ENCODE measurements at regions not wholly inside any gene's neighbourhood (a gene's known extent, or its start where the extent isn't known, plus 50 kb on each side); places are given as distances from the start of the nearest gene placed in this dataset.
"Not testable (repeated sequence)": the region's sequence is repeated elsewhere in the genome, so short reads cannot be mapped to it uniquely, and the experiment has no call there.

- H3K9me3 Mint-ChIP-seq (ENCODE audit: unreplicated experiment) = peaks cover 15% of the 10 kb centered on the region
- H3K4me1 Mint-ChIP-seq (ENCODE audit: unreplicated experiment); H3K36me3 Mint-ChIP-seq (ENCODE audit: unreplicated experiment); H3K4me3 Mint-ChIP-seq (ENCODE audit: unreplicated experiment); H3K27me3 Mint-ChIP-seq (ENCODE audit: unreplicated experiment); H3K27ac Mint-ChIP-seq (ENCODE audit: unreplicated experiment): not testable (repeated sequence)
- DNase-seq (ENCODE audit: extremely low spot score, unreplicated experiment) = peak; percentile 91
Measured at GRCh38 chr4:49288796-49289195, 302.7 kb downstream of the CWH43 start.

DNA sequence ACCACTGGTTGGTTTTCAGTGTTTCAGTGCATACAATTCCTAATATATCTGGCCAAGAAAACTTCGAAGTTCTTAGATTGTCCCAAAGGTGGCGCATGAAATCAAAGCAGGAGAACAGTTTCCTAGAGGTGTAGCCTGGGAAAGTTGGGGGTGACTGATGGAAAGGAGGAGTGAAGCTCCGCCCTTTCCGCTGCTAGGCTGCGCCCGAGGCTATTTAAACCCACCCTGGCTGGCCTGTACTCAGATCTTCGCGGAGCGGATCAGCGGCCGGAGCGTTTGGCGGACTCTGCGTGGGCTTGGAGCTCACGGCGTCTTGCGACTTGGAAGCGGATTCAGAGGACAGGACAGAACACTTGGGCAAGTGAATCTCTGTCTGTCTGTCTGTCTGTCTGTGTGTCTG lies 328.7 kb downstream of the CWH43 start:
- H3K4me3 Mint-ChIP-seq (ENCODE audit: unreplicated experiment); H3K4me1 Mint-ChIP-seq (ENCODE audit: unreplicated experiment): not testable (repeated sequence)

GRCh38 chr4:49320725-49321410 lies 334.8 kb downstream of the CWH43 start:
- H3K4me1 Mint-ChIP-seq (ENCODE audit: unreplicated experiment); H3K27ac Mint-ChIP-seq (ENCODE audit: unreplicated experiment); H3K4me3 Mint-ChIP-seq (ENCODE audit: unreplicated experiment); H3K36me3 Mint-ChIP-seq (ENCODE audit: unreplicated experiment); DNase-seq (ENCODE audit: extremely low spot score, unreplicated experiment); H3K27me3 Mint-ChIP-seq (ENCODE audit: unreplicated experiment): not testable (repeated sequence)
- H3K9me3 Mint-ChIP-seq (ENCODE audit: unreplicated experiment) = peaks cover 15% of the 10 kb centered on the region

More for the DNA sequence above, 328.7 kb downstream of the CWH43 start:
- not testable (repeated sequence) for H3K36me3 Mint-ChIP-seq (ENCODE audit: unreplicated experiment); H3K27ac Mint-ChIP-seq (ENCODE audit: unreplicated experiment); H3K27me3 Mint-ChIP-seq (ENCODE audit: unreplicated experiment); DNase-seq (ENCODE audit: extremely low spot score, unreplicated experiment)
- peaks cover 19% of the 10 kb centered on the region for H3K9me3 Mint-ChIP-seq (ENCODE audit: unreplicated experiment)

DNA sequence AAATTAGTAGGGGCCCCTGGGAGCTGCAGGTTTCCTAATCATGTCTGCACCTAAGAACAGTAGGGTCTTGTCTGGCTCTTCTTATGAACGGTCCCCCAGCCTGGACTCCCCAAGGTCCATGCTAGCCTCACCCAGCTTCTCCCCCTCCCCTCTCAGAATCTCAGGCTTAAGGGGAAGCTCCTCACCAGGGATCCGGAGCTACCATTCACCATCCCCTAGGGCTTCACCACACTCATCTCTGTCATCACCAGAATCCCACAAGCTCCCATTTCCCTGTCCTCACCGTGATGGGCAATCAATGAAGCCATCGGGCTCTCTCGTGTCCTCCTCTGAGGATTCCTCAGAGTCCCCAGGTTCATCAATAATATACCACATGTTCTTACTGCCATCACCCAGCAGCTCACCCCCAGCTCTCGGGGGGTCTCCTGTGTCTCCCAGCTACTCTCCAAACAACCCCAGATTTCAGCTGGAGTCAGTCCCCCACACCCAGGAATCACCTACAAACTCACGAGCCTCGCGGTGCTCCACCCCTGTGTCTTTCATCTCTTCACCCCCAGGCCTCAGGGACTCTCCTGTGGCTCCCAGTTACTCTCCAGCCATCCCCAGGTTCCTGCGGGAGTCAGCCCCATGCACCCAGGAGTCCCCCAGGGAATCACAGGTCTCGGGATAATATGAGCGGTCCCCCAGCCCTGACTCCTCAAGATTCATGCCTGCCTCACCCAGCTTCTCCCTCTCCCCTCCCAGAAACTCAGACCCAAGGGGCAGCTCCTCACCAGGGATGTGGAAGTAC lies 335.6 kb downstream of the CWH43 start:
- not testable (repeated sequence) for H3K4me3 Mint-ChIP-seq (ENCODE audit: unreplicated experiment); H3K4me1 Mint-ChIP-seq (ENCODE audit: unreplicated experiment); H3K27me3 Mint-ChIP-seq (ENCODE audit: unreplicated experiment); H3K27ac Mint-ChIP-seq (ENCODE audit: unreplicated experiment); H3K36me3 Mint-ChIP-seq (ENCODE audit: unreplicated experiment)
- DNase-seq (ENCODE audit: extremely low spot score, unreplicated experiment) = peak; percentile 86
- peaks cover 15% of the 10 kb centered on the region for H3K9me3 Mint-ChIP-seq (ENCODE audit: unreplicated experiment)

DNA sequence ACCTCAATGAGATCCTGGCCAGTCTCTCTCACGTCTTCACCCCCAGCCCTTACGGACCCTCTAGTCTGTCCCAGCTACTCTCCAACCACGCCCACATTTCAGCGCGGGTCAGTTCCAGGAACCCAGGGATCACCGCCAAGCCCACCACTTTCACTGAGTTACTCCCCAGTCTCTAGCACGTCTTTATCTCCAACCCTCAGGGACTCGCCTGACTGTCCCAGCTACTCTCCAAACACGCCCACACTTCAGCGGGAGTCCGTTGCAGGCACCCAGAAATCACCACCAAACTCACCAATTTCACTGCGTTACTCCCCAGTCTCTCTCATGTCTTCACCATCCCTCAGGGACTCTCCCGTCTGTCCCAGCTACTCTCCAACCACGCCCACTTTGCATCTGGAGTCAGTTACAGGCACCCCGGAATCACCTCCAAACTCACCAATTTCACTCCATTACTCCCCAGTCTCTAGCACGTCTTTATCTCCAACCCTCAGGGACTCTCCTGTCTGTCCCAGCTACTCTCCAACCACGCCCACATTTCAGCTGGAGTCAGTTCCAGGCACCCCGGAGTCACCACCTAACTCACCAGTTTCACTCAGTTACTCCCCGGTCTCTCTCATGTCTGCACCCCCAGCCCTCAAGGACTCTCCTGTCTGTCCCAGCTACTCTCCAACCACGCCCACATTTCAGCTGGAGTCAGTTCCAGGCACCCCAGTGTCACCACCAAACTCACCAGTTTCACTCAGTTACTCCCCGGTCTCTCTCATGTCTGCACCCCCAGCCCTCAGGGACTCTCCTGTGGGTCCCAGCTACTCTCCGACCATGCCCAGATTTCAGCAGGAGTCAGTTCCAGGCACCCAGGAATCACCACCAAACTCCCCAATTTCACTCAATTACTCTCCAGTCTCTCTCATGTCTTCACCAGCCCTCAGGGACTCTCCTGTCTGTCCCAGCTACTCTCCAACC lies 336.8 kb downstream of the CWH43 start:
- not testable (repeated sequence) for H3K36me3 Mint-ChIP-seq (ENCODE audit: unreplicated experiment); H3K27me3 Mint-ChIP-seq (ENCODE audit: unreplicated experiment); H3K27ac Mint-ChIP-seq (ENCODE audit: unreplicated experiment); H3K4me1 Mint-ChIP-seq (ENCODE audit: unreplicated experiment); H3K4me3 Mint-ChIP-seq (ENCODE audit: unreplicated experiment)
- peaks cover 15% of the 10 kb centered on the region for H3K9me3 Mint-ChIP-seq (ENCODE audit: unreplicated experiment)
- DNase-seq (ENCODE audit: extremely low spot score, unreplicated experiment) = peak; percentile 86

- H3K27me3 Mint-ChIP-seq (ENCODE audit: unreplicated experiment); H3K27ac Mint-ChIP-seq (ENCODE audit: unreplicated experiment); H3K36me3 Mint-ChIP-seq (ENCODE audit: unreplicated experiment); H3K4me1 Mint-ChIP-seq (ENCODE audit: unreplicated experiment); H3K4me3 Mint-ChIP-seq (ENCODE audit: unreplicated experiment): not testable (repeated sequence)
- peaks cover 15% of the 10 kb centered on the region for H3K9me3 Mint-ChIP-seq (ENCODE audit: unreplicated experiment)
- peak; percentile 86 for DNase-seq (ENCODE audit: extremely low spot score, unreplicated experiment)
Measured at GRCh38 chr4:49323573-49323940, 337.5 kb downstream of the CWH43 start.

Measured in osteocyte (in vitro differentiated cells).